Activated CD4-positive, alpha-beta T cell treated with anti-CD3 and anti-CD28 coated beads, Interleukin-2, amount 50 U/mL, for 4 hours (primary cell): ENCODE measurements at regions not wholly inside any gene's neighbourhood (a gene's known extent, or its start where the extent isn't known, plus 50 kb on each side); places are given as distances from the start of the nearest gene placed in this dataset.

ENCODE experiments used
- DNase-seq, 2 experiments: peaks; one replicate each; pipeline ENCODE4 v3.0.0-alpha.2; 2020

GRCh38 chr1:61520401-61520800 is 204.5 kb downstream of the TM2D1 start:
- DNase-seq, result no peak

- no peak for DNase-seq
Measured at GRCh38 chr1:61519631-61520030, 205.3 kb downstream of the TM2D1 start.

- no peak for DNase-seq
Measured at GRCh38 chr1:61518670-61519400, 206.1 kb downstream of the TM2D1 start.

GRCh38 chr1:61517345-61517744 is 207.6 kb downstream of the TM2D1 start:
- no peak for DNase-seq

- no peak for DNase-seq
Measured at GRCh38 chr1:61515096-61515495, 209.8 kb downstream of the TM2D1 start.
